Colon (tissue), 2 donors: ENCODE measurements at regions not wholly inside any gene's neighbourhood (a gene's known extent, or its start where the extent isn't known, plus 50 kb on each side); places are given as distances from the start of the nearest gene placed in this dataset.

Experiments
- FAIRE-seq: peaks from 2 replicates; lab custom pipeline; 2012; peaks lifted over from hg19 to GRCh38; lab: Jason Lieb, UNC
- donor health status: control.
- donor health status: control.

- FAIRE-seq: no peak
Observed at GRCh38 chr6:98470821-98471220, 363.6 kb upstream of the POU3F2 start.

GRCh38 chr6:98471444-98471843, 362.9 kb upstream of the POU3F2 start:
- FAIRE-seq: no peak

GRCh38 chr6:98477231-98477630, 357.1 kb upstream of the POU3F2 start:
- no peak for FAIRE-seq

- FAIRE-seq: no peak
Observed at GRCh38 chr6:98484696-98485095, 349.7 kb upstream of the POU3F2 start.

- FAIRE-seq: no peak
Observed at GRCh38 chr6:98485593-98485992, 348.8 kb upstream of the POU3F2 start.

GRCh38 chr6:98486057-98486456, 348.3 kb upstream of the POU3F2 start:
- FAIRE-seq: no peak

- FAIRE-seq: no peak
Observed at GRCh38 chr6:98487612-98488011, 346.8 kb upstream of the POU3F2 start.

GRCh38 chr6:98498144-98498775, 336.1 kb upstream of the POU3F2 start:
- no peak for FAIRE-seq

GRCh38 chr6:98498866-98499265, 335.5 kb upstream of the POU3F2 start:
- no peak for FAIRE-seq

- FAIRE-seq: no peak
Observed at GRCh38 chr6:98514073-98514720, 320.2 kb upstream of the POU3F2 start.

- no peak for FAIRE-seq
Observed at GRCh38 chr6:98514796-98515195, 319.6 kb upstream of the POU3F2 start.

- no peak for FAIRE-seq
Observed at GRCh38 chr6:98516206-98516605, 318.2 kb upstream of the POU3F2 start.

- FAIRE-seq: no peak
Observed at GRCh38 chr6:98516866-98517265, 317.5 kb upstream of the POU3F2 start.

GRCh38 chr6:98525860-98526259, 308.5 kb upstream of the POU3F2 start:
- no peak for FAIRE-seq

GRCh38 chr6:98526465-98526864, 307.9 kb upstream of the POU3F2 start:
- FAIRE-seq: no peak

GRCh38 chr6:98529364-98529763, 305.0 kb upstream of the POU3F2 start:
- no peak for FAIRE-seq

GRCh38 chr6:98530732-98531131, 303.6 kb upstream of the POU3F2 start:
- no peak for FAIRE-seq

GRCh38 chr6:98532004-98532403, 302.4 kb upstream of the POU3F2 start:
- no peak for FAIRE-seq

GRCh38 chr6:98539741-98540140, 294.6 kb upstream of the POU3F2 start:
- no peak for FAIRE-seq

GRCh38 chr6:98546376-98546775, 288.0 kb upstream of the POU3F2 start:
- no peak for FAIRE-seq

- FAIRE-seq: no peak
Observed at GRCh38 chr6:98547151-98547550, 287.2 kb upstream of the POU3F2 start.

GRCh38 chr6:98547634-98548033, 286.7 kb upstream of the POU3F2 start:
- FAIRE-seq: no peak

- FAIRE-seq: no peak
Observed at GRCh38 chr6:98548301-98548700, 286.1 kb upstream of the POU3F2 start.

- no peak for FAIRE-seq
Observed at GRCh38 chr6:98560418-98560817, 274.0 kb upstream of the POU3F2 start.
